ENCODE measurements at regions not wholly inside any gene's neighbourhood (a gene's known extent, or its start where the extent isn't known, plus 50 kb on each side); places are given as distances from the start of the nearest gene placed in this dataset.
"Not testable (repeated sequence)": the region's sequence is repeated elsewhere in the genome, so short reads cannot be mapped to it uniquely, and the experiment has no call there.

DNA sequence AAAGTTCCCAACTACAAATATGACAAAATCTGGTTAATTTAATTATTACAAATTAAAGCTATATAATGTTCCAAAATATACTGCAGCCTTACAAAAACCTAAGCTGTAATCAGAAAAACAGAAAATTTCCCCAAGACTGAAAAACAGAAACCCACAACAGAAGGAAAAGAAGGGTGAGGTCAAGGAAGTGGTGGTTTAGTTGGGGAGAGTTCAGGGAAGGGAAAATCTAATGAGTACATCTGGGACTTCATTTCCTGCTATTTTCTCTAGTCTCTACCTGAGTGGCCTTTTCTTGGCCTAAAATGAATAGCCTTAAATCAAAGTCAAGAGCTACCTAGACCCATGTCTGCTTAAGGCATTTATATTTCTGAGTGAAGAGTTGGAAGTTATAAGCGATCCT lies 66.2 kb upstream of the BEND6 start:
- TF ChIP-seq CTCF (IDR thresholded peaks at IDR 0.05; ENCODE audit: low read depth, low read length): no peak
- Histone ChIP-seq H3K9me3 (ENCODE audit: low read depth) (no peaks in the 10 kb centered on the region), H3K4me3 (no peak overlapping the region), H3K36me3 (no peaks in the 10 kb centered on the region), H3K27me3 (no peaks in the 10 kb centered on the region), H3K27ac (no peak overlapping the region), H3K4me1 (ENCODE audit: low read depth) (no peaks in the 10 kb centered on the region)
- DNase-seq (ENCODE audit: low read depth in 1 of 2, low spot score in 1 of 2): no peak

- no peak overlapping the region for H3K27ac ChIP-seq
- no peak for TF ChIP-seq CTCF (IDR thresholded peaks at IDR 0.05; ENCODE audit: low read depth, low read length)
- no peak for DNase-seq (ENCODE audit: low read depth in 1 of 2, low spot score in 1 of 2)
Observed at GRCh38 chr6:56887086-56887485, 67.8 kb upstream of the BEND6 start.

GRCh38 chr6:56877922-56878321 lies 77.0 kb upstream of the BEND6 start:
- no peak for DNase-seq (ENCODE audit: low read depth in 1 of 2, low spot score in 1 of 2)
- H3K36me3 ChIP-seq: no peaks in the 10 kb centered on the region
- no peaks in the 10 kb centered on the region for H3K27me3 ChIP-seq
- no peaks in the 10 kb centered on the region for H3K9me3 ChIP-seq (ENCODE audit: low read depth)
- H3K27ac ChIP-seq: no peak overlapping the region
- H3K4me1 ChIP-seq (ENCODE audit: low read depth): no peaks in the 10 kb centered on the region
- TF ChIP-seq CTCF (IDR thresholded peaks at IDR 0.05; ENCODE audit: low read depth, low read length): no peak
- no peak overlapping the region for H3K4me3 ChIP-seq

More at GRCh38 chr6:56887086-56887485, 67.8 kb upstream of the BEND6 start:
- Histone ChIP-seq H3K9me3 (ENCODE audit: low read depth) (no peaks in the 10 kb centered on the region), H3K27me3 (no peaks in the 10 kb centered on the region), H3K36me3 (no peaks in the 10 kb centered on the region), H3K4me1 (ENCODE audit: low read depth) (no peaks in the 10 kb centered on the region), H3K4me3 (no peak overlapping the region)

DNA sequence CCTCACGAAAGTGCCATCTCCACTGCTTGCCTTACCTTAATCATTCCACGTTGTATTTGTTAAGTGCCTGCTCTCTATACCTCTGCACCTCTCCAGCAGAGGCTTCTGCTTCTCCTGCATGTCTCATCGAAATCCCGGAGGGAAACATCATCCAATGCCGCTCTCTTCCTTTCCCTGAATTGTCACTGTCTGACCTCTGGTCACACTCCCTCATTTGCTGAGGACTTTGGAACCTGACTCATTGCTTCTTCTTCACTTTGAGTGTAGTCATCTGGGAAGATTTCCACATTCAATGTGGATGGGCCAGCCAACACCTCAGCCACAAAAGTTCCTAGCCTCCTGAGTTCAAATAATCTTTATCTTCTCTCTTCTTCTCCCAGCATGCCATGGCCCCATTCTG lies 78.9 kb upstream of the BEND6 start:
- no peaks in the 10 kb centered on the region for H3K27me3 ChIP-seq
- no peaks in the 10 kb centered on the region for H3K36me3 ChIP-seq
- DNase-seq (ENCODE audit: low read depth in 1 of 2, low spot score in 1 of 2): no peak
- H3K4me3 ChIP-seq: no peak overlapping the region
- no peak for TF ChIP-seq CTCF (IDR thresholded peaks at IDR 0.05; ENCODE audit: low read depth, low read length)
- H3K4me1 ChIP-seq (ENCODE audit: low read depth): no peaks in the 10 kb centered on the region
- no peak overlapping the region for H3K27ac ChIP-seq
- no peaks in the 10 kb centered on the region for H3K9me3 ChIP-seq (ENCODE audit: low read depth)

DNA sequence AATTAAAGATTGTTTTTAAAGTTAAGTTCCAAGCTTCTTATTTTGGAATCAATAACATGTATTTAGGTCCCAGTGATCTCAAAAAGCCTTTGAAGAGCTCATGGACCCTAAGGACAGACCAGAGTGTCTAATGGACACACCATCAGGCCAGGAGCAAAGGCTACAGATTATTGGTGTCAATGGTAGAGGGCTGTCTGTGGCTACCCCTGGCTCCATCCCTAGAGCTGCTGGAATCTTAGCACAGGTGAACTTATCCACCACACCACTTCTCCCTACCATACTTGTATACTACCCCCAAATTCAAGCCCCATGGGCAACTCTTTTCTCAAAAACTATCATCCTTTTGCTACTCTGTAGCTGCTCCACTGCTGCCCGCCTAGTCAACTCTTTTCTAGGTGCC lies 79.4 kb upstream of the BEND6 start:
- Histone ChIP-seq H3K4me3 (no peak overlapping the region), H3K9me3 (ENCODE audit: low read depth) (no peaks in the 10 kb centered on the region), H3K36me3 (no peaks in the 10 kb centered on the region), H3K27ac (no peak overlapping the region), H3K4me1 (ENCODE audit: low read depth) (no peaks in the 10 kb centered on the region), H3K27me3 (no peaks in the 10 kb centered on the region)
- TF ChIP-seq CTCF (IDR thresholded peaks at IDR 0.05; ENCODE audit: low read depth, low read length): no peak
- no peak for DNase-seq (ENCODE audit: low read depth in 1 of 2, low spot score in 1 of 2)

DNA sequence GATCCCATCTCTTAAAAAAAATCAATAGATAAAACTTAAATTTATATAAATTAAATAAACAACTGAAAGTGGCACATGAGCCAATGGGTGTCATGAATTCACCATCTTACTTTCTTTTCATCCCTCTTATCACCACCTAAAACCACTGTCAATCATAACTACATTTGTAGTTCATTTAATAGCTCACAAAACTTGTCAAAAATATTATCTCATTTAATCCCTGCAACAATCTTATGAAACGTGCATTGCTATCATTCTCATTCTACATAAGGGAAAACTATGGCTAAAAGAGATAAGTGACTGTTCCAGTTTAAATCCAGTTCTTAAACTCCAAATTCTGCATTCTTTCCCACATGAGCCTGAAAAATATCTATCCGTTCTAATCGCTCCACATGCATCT lies 80.6 kb upstream of the BEND6 start:
- Histone ChIP-seq H3K9me3 (ENCODE audit: low read depth) (no peaks in the 10 kb centered on the region), H3K4me1 (ENCODE audit: low read depth) (no peaks in the 10 kb centered on the region), H3K36me3 (no peaks in the 10 kb centered on the region), H3K27ac (no peak overlapping the region), H3K27me3 (no peaks in the 10 kb centered on the region), H3K4me3 (no peak overlapping the region)
- no peak for TF ChIP-seq CTCF (IDR thresholded peaks at IDR 0.05; ENCODE audit: low read depth, low read length)
- DNase-seq (ENCODE audit: low read depth in 1 of 2, low spot score in 1 of 2): no peak

- not testable (repeated sequence) for H3K4me1 ChIP-seq (ENCODE audit: low read depth); H3K9me3 ChIP-seq (ENCODE audit: low read depth); H3K36me3 ChIP-seq; H3K4me3 ChIP-seq; DNase-seq (ENCODE audit: low read depth in 1 of 2, low spot score in 1 of 2); H3K27ac ChIP-seq; H3K27me3 ChIP-seq
Observed at GRCh38 chr6:56870053-56870452, 84.9 kb upstream of the BEND6 start.

All from cardiac muscle cell (in vitro differentiated cells and primary cell).